ENCODE measurements at regions not wholly inside any gene's neighbourhood (a gene's known extent, or its start where the extent isn't known, plus 50 kb on each side); places are given as distances from the start of the nearest gene placed in this dataset.

GRCh38 chr11:128198216-128198772, 389.1 kb downstream of the ETS1 start:
- DNase-seq (ENCODE audit: low read depth in 3 of 3, low spot score in 1 of 3), result no peak

GRCh38 chr11:128196235-128196634, 391.1 kb downstream of the ETS1 start:
- no peak for DNase-seq (ENCODE audit: low read depth in 3 of 3, low spot score in 1 of 3)

GRCh38 chr11:128195756-128196155, 391.6 kb downstream of the ETS1 start:
- no peak for DNase-seq (ENCODE audit: low read depth in 3 of 3, low spot score in 1 of 3)

GRCh38 chr11:128195057-128195751, 392.2 kb downstream of the ETS1 start:
- no peak for DNase-seq (ENCODE audit: low read depth in 3 of 3, low spot score in 1 of 3)

GRCh38 chr11:128194216-128194615, 393.1 kb downstream of the ETS1 start:
- no peak for DNase-seq (ENCODE audit: low read depth in 3 of 3, low spot score in 1 of 3)

- no peak for DNase-seq (ENCODE audit: low read depth in 3 of 3, low spot score in 1 of 3)
Measured at GRCh38 chr11:128193615-128194014, 393.7 kb downstream of the ETS1 start.

- DNase-seq (ENCODE audit: low read depth in 3 of 3, low spot score in 1 of 3), result no peak
Measured at GRCh38 chr11:128190312-128190711, 397.0 kb downstream of the ETS1 start.

GRCh38 chr11:128189823-128190222, 397.5 kb downstream of the ETS1 start:
- DNase-seq (ENCODE audit: low read depth in 3 of 3, low spot score in 1 of 3), result no peak

- no peak for DNase-seq (ENCODE audit: low read depth in 3 of 3, low spot score in 1 of 3)
Measured at GRCh38 chr11:128188346-128189004, 398.9 kb downstream of the ETS1 start.

- DNase-seq (ENCODE audit: low read depth in 3 of 3, low spot score in 1 of 3), result no peak
Measured at GRCh38 chr11:128187835-128188234, 399.5 kb downstream of the ETS1 start.

GRCh38 chr11:128187377-128187776, 400.0 kb downstream of the ETS1 start:
- DNase-seq (ENCODE audit: low read depth in 3 of 3, low spot score in 1 of 3), result no peak

GRCh38 chr11:128184981-128185380, 402.4 kb downstream of the ETS1 start:
- no peak for DNase-seq (ENCODE audit: low read depth in 3 of 3, low spot score in 1 of 3)

GRCh38 chr11:128182844-128183243, 404.5 kb downstream of the ETS1 start:
- no peak for DNase-seq (ENCODE audit: low read depth in 3 of 3, low spot score in 1 of 3)

- DNase-seq (ENCODE audit: low read depth in 3 of 3, low spot score in 1 of 3), result no peak
Measured at GRCh38 chr11:128181984-128182383, 405.4 kb downstream of the ETS1 start.

- no peak for DNase-seq (ENCODE audit: low read depth in 3 of 3, low spot score in 1 of 3)
Measured at GRCh38 chr11:128181088-128181480, 406.3 kb downstream of the ETS1 start.

- DNase-seq (ENCODE audit: low read depth in 3 of 3, low spot score in 1 of 3), result no peak
Measured at GRCh38 chr11:128180441-128181087, 406.8 kb downstream of the ETS1 start.

GRCh38 chr11:128179512-128179911, 407.8 kb downstream of the ETS1 start:
- no peak for DNase-seq (ENCODE audit: low read depth in 3 of 3, low spot score in 1 of 3)

GRCh38 chr11:128179039-128179438, 408.3 kb downstream of the ETS1 start:
- no peak for DNase-seq (ENCODE audit: low read depth in 3 of 3, low spot score in 1 of 3)

- no peak for DNase-seq (ENCODE audit: low read depth in 3 of 3, low spot score in 1 of 3)
Measured at GRCh38 chr11:128174465-128175291, 412.7 kb downstream of the ETS1 start.

- DNase-seq (ENCODE audit: low read depth in 3 of 3, low spot score in 1 of 3), result peak; percentile 54 to 83 (median 71)
Measured at GRCh38 chr11:128172046-128172878, 415.1 kb downstream of the ETS1 start.

Measured in stimulated activated CD4-positive, alpha-beta T cell treated with anti-CD3 and anti-CD28 coated beads, TNF-alpha, amount 100 ng/mL, for 1 hour (primary cell).